ENCODE measurements at regions not wholly inside any gene's neighbourhood (a gene's known extent, or its start where the extent isn't known, plus 50 kb on each side); places are given as distances from the start of the nearest gene placed in this dataset.
A peak's percentile ranks its signal among the peaks of the same experiment; 100 is the strongest.

GRCh38 chr12:115093261-115093660, 409.3 kb upstream of the TBX3 start:
- Histone ChIP-seq H3K27ac (no peak overlapping the region), H3K27me3 (no peaks in the 10 kb centered on the region), H3K9me3 (ENCODE audit: low read depth) (no peaks in the 10 kb centered on the region), H3K4me3 (no peak overlapping the region), H3K4me1 (ENCODE audit: low read depth) (peaks cover 5% of the 10 kb centered on the region), H3K36me3 (no peaks in the 10 kb centered on the region)
- no peak for DNase-seq (ENCODE audit: low read depth in 1 of 2, low spot score in 1 of 2)
- TF ChIP-seq, protein P1, sequence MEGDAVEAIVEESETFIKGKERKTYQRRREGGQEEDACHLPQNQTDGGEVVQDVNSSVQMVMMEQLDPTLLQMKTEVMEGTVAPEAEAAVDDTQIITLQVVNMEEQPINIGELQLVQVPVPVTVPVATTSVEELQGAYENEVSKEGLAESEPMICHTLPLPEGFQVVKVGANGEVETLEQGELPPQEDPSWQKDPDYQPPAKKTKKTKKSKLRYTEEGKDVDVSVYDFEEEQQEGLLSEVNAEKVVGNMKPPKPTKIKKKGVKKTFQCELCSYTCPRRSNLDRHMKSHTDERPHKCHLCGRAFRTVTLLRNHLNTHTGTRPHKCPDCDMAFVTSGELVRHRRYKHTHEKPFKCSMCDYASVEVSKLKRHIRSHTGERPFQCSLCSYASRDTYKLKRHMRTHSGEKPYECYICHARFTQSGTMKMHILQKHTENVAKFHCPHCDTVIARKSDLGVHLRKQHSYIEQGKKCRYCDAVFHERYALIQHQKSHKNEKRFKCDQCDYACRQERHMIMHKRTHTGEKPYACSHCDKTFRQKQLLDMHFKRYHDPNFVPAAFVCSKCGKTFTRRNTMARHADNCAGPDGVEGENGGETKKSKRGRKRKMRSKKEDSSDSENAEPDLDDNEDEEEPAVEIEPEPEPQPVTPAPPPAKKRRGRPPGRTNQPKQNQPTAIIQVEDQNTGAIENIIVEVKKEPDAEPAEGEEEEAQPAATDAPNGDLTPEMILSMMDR (IDR thresholded peaks at IDR 0.05; ENCODE audit: low read depth, low read length): no peak

DNA sequence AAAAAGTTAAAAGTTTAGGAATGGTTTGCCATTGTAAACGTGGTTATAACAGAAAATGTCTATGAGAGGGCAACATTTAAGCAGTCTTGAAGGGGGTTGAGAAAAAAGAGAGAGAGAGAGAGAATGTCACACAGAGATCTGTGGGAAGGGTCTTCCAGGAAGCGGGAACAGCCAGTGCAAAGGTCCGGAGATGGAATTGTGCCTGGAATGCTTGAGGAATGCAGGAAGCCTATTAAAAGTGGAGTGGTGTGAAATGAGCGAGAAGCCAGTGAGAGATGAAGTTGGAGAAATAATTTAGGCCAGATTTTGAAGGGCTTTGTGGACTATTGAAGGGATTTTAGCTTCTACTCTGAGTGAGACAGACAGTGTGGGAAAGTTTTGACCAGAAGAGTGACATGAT, 406.8 kb upstream of the TBX3 start:
- Histone ChIP-seq H3K36me3 (no peaks in the 10 kb centered on the region), H3K4me3 (no peak overlapping the region), H3K27ac (no peak overlapping the region), H3K27me3 (no peaks in the 10 kb centered on the region), H3K4me1 (ENCODE audit: low read depth) (peaks cover 5% of the 10 kb centered on the region), H3K9me3 (ENCODE audit: low read depth) (no peaks in the 10 kb centered on the region)
- TF ChIP-seq, protein P1 (IDR thresholded peaks at IDR 0.05; ENCODE audit: low read depth, low read length): no peak
- DNase-seq (ENCODE audit: low read depth in 1 of 2, low spot score in 1 of 2): no peak

- TF ChIP-seq, protein P1 (IDR thresholded peaks at IDR 0.05; ENCODE audit: low read depth, low read length): no peak
- H3K4me3 ChIP-seq: no peak overlapping the region
- no peaks in the 10 kb centered on the region for H3K27me3 ChIP-seq
- H3K27ac ChIP-seq: no peak overlapping the region
- DNase-seq (ENCODE audit: low read depth in 1 of 2, low spot score in 1 of 2): no peak
- H3K36me3 ChIP-seq: no peaks in the 10 kb centered on the region
- H3K9me3 ChIP-seq (ENCODE audit: low read depth): no peaks in the 10 kb centered on the region
- H3K4me1 ChIP-seq (ENCODE audit: low read depth): peaks cover 2% of the 10 kb centered on the region
Measured at GRCh38 chr12:115088995-115089841, 405.2 kb upstream of the TBX3 start.

DNA sequence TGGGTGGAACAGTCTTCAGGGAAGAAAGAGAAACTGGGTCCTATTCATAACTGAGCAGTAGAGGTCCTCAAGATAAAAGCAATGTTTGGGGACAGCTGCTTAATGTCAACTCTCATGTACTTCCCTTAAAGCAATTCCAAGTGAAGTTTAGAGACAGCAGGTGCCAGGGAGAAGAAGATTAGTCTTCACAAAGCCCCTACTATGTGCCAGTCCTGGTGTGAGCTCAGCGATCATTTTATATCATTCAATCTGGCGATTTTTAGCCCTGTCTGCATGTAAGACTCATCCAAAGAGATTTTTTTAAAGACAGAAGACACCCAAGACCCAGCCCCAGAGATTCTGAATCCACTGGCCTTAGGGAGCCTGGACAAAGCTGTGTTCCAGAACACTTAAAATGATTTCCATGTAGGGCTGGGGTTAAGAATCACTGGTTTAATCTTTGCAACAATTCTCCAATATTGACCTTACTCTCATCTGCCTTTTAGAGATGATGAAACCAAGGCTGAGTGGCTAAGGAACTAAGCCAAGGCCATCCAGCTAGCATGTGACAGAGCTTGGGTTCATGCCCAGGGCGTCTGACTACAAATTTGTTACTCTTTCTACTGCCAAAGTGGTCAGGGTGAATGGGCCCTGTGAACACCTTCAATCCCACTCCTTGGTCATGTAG, 404.5 kb upstream of the TBX3 start:
- DNase-seq (ENCODE audit: low read depth in 1 of 2, low spot score in 1 of 2): peak in 1 of 2 donors; percentile 23
- TF ChIP-seq, protein P1 (IDR thresholded peaks at IDR 0.05; ENCODE audit: low read depth, low read length): no peak
- Histone ChIP-seq H3K9me3 (ENCODE audit: low read depth) (no peaks in the 10 kb centered on the region), H3K27ac (no peak overlapping the region), H3K27me3 (no peaks in the 10 kb centered on the region), H3K4me1 (ENCODE audit: low read depth) (no peaks in the 10 kb centered on the region), H3K4me3 (no peak overlapping the region), H3K36me3 (no peaks in the 10 kb centered on the region)

DNA sequence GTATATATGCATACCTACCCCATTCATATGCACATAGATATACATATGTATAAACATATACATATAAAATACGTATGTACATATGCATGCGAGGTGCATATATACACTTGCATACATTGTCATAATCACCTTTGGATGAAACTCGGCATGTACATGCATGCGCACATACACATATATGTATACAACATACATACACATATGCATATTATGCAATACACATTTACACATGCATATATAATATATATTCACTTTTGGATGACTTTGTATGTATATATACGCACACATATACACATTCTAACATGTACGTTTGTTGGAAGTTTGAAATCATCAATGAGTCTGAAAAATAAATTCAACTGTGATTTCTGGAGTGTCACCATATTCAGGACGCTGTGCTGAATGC, 401.6 kb upstream of the TBX3 start:
- TF ChIP-seq, protein P1 (IDR thresholded peaks at IDR 0.05; ENCODE audit: low read depth, low read length): no peak
- Histone ChIP-seq H3K4me3 (no peak overlapping the region), H3K27me3 (no peaks in the 10 kb centered on the region), H3K36me3 (no peaks in the 10 kb centered on the region), H3K27ac (no peak overlapping the region), H3K9me3 (ENCODE audit: low read depth) (no peaks in the 10 kb centered on the region), H3K4me1 (ENCODE audit: low read depth) (no peaks in the 10 kb centered on the region)
- DNase-seq (ENCODE audit: low read depth in 1 of 2, low spot score in 1 of 2): no peak
